ENCODE measurements at regions not wholly inside any gene's neighbourhood (a gene's known extent, or its start where the extent isn't known, plus 50 kb on each side); places are given as distances from the start of the nearest gene placed in this dataset.

DNA sequence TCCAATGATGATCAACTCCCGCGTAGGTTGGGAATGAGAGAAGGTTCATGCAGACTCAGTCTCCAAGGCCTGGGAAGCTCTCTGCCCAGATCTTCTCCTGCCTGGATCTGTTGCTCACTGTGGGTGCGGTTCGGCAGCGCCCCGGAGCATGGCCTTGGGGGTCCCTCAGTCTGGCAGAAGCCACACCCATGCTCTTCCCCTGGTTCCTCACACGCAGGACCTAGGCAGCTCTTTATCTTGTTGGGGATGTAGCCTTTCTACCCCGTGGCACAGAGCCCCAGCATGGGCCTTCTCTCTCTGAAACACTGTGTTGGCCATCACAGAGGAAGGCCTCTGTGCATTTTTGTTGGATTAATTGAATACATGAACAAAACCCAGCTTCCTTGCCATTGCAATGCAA is 1461.6 kb downstream of the BRD1 start:
- TF ChIP-seq, protein P1, sequence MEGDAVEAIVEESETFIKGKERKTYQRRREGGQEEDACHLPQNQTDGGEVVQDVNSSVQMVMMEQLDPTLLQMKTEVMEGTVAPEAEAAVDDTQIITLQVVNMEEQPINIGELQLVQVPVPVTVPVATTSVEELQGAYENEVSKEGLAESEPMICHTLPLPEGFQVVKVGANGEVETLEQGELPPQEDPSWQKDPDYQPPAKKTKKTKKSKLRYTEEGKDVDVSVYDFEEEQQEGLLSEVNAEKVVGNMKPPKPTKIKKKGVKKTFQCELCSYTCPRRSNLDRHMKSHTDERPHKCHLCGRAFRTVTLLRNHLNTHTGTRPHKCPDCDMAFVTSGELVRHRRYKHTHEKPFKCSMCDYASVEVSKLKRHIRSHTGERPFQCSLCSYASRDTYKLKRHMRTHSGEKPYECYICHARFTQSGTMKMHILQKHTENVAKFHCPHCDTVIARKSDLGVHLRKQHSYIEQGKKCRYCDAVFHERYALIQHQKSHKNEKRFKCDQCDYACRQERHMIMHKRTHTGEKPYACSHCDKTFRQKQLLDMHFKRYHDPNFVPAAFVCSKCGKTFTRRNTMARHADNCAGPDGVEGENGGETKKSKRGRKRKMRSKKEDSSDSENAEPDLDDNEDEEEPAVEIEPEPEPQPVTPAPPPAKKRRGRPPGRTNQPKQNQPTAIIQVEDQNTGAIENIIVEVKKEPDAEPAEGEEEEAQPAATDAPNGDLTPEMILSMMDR (IDR thresholded peaks at IDR 0.05) = no peak
- TF ChIP-seq POLR2A (IDR thresholded peaks at IDR 0.05) (no peak), EP300 (IDR thresholded peaks at IDR 0.05) (no peak)

All from tibial nerve (tissue), 4 donors.